ENCODE measurements at regions not wholly inside any gene's neighbourhood (a gene's known extent, or its start where the extent isn't known, plus 50 kb on each side); places are given as distances from the start of the nearest gene placed in this dataset.

- TF ChIP-seq, protein P1, sequence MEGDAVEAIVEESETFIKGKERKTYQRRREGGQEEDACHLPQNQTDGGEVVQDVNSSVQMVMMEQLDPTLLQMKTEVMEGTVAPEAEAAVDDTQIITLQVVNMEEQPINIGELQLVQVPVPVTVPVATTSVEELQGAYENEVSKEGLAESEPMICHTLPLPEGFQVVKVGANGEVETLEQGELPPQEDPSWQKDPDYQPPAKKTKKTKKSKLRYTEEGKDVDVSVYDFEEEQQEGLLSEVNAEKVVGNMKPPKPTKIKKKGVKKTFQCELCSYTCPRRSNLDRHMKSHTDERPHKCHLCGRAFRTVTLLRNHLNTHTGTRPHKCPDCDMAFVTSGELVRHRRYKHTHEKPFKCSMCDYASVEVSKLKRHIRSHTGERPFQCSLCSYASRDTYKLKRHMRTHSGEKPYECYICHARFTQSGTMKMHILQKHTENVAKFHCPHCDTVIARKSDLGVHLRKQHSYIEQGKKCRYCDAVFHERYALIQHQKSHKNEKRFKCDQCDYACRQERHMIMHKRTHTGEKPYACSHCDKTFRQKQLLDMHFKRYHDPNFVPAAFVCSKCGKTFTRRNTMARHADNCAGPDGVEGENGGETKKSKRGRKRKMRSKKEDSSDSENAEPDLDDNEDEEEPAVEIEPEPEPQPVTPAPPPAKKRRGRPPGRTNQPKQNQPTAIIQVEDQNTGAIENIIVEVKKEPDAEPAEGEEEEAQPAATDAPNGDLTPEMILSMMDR (IDR thresholded peaks at IDR 0.05), result no peak
- no peak for TF ChIP-seq POLR2A (IDR thresholded peaks at IDR 0.05)
Measured at GRCh38 chr4:64780664-64781063, 371.4 kb upstream of the TECRL start.

GRCh38 chr4:64777286-64777685 is 368.0 kb upstream of the TECRL start:
- intact Hi-C loops (cut with DNase I), result no loop called here

More at GRCh38 chr4:64780664-64781063, 371.4 kb upstream of the TECRL start:
- Histone ChIP-seq H3K36me3 (no peaks in the 10 kb centered on the region), H3K4me3 (no peak overlapping the region), H3K27ac (no peak overlapping the region), H3K27me3 (no peaks in the 10 kb centered on the region), H3K9me3 (no peaks in the 10 kb centered on the region), H3K4me1 (no peaks in the 10 kb centered on the region)
- no peak for DNase-seq
- 12% methylated on average over 5 of the region's 5 CpGs for WGBS (ENCODE audit: insufficient coverage, low coverage, low lambda C conversion rate, missing lambda C conversion rate)
- intact Hi-C loops (cut with DNase I), result no loop called here
- ATAC-seq, result no peak

DNA sequence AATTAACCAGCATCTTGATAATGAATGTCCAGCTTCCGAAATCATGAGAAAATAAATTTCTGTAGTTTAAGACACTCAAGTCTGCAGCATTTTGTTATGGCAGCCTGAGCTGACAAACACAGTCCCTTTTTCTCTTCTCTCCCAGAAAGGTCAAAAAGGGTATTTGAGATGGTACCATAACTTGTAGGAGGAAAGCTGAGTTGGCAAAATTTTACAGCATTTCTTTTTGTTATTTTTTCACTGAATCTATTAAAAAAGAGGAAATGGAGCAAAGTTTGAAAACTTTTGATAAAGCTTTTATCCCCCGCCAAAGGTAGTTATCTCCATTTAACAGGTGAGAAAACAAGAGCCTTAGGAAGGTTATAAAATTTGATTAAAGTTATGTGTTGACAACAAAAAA is 367.6 kb upstream of the TECRL start:
- Histone ChIP-seq H3K9me3 (no peaks in the 10 kb centered on the region), H3K4me1 (no peaks in the 10 kb centered on the region), H3K36me3 (no peaks in the 10 kb centered on the region), H3K27ac (no peak overlapping the region), H3K4me3 (no peak overlapping the region), H3K27me3 (no peaks in the 10 kb centered on the region)
- ATAC-seq (no peak), DNase-seq (no peak)
- WGBS (ENCODE audit: insufficient coverage, low coverage, low lambda C conversion rate, missing lambda C conversion rate), result 73% methylated on average over 2 of the region's 2 CpGs
- no peak for TF ChIP-seq POLR2A (IDR thresholded peaks at IDR 0.05)
- TF ChIP-seq, protein P1 (IDR thresholded peaks at IDR 0.05), result no peak
- intact Hi-C loops (cut with DNase I), result no loop called here

More at GRCh38 chr4:64777286-64777685, 368.0 kb upstream of the TECRL start:
- DNase-seq (no peak), ATAC-seq (no peak)
- Histone ChIP-seq H3K4me1 (no peaks in the 10 kb centered on the region), H3K36me3 (no peaks in the 10 kb centered on the region), H3K27me3 (no peaks in the 10 kb centered on the region), H3K4me3 (no peak overlapping the region), H3K9me3 (no peaks in the 10 kb centered on the region), H3K27ac (no peak overlapping the region)
- TF ChIP-seq, protein P1 (IDR thresholded peaks at IDR 0.05), result no peak
- TF ChIP-seq POLR2A (IDR thresholded peaks at IDR 0.05), result no peak
- WGBS (ENCODE audit: insufficient coverage, low coverage, low lambda C conversion rate, missing lambda C conversion rate), result 41% methylated on average over 3 of the region's 3 CpGs

- no peaks in the 10 kb centered on the region for H3K27me3 ChIP-seq
- WGBS (ENCODE audit: insufficient coverage, low coverage, low lambda C conversion rate, missing lambda C conversion rate), result 56% methylated on average over 1 of the region's 3 CpGs
- no peak for TF ChIP-seq POLR2A (IDR thresholded peaks at IDR 0.05)
- TF ChIP-seq, protein P1 (IDR thresholded peaks at IDR 0.05), result no peak
- H3K9me3 ChIP-seq, result no peaks in the 10 kb centered on the region
- no peaks in the 10 kb centered on the region for H3K4me1 ChIP-seq
- no peak overlapping the region for H3K27ac ChIP-seq
- intact Hi-C loops (cut with DNase I), result no loop called here
- no peak for ATAC-seq
- no peak overlapping the region for H3K4me3 ChIP-seq
- no peak for DNase-seq
- H3K36me3 ChIP-seq, result no peaks in the 10 kb centered on the region
Measured at GRCh38 chr4:64774626-64775025, 365.4 kb upstream of the TECRL start.

GRCh38 chr4:64771149-64771548 is 361.9 kb upstream of the TECRL start:
- H3K9me3 ChIP-seq, result no peaks in the 10 kb centered on the region
- TF ChIP-seq, protein P1 (IDR thresholded peaks at IDR 0.05), result no peak
- TF ChIP-seq POLR2A (IDR thresholded peaks at IDR 0.05), result no peak
- 44% methylated on average over 2 of the region's 2 CpGs for WGBS (ENCODE audit: insufficient coverage, low coverage, low lambda C conversion rate, missing lambda C conversion rate)
- H3K27me3 ChIP-seq, result no peaks in the 10 kb centered on the region
- ATAC-seq (no peak), DNase-seq (no peak)
- no peak overlapping the region for H3K4me3 ChIP-seq
- no peaks in the 10 kb centered on the region for H3K4me1 ChIP-seq
- H3K27ac ChIP-seq, result no peak overlapping the region
- intact Hi-C loops (cut with DNase I), result no loop called here
- H3K36me3 ChIP-seq, result no peaks in the 10 kb centered on the region

Measured in right lobe of liver (tissue), 6 donors.